ENCODE measurements at regions not wholly inside any gene's neighbourhood (a gene's known extent, or its start where the extent isn't known, plus 50 kb on each side); places are given as distances from the start of the nearest gene placed in this dataset.

DNA sequence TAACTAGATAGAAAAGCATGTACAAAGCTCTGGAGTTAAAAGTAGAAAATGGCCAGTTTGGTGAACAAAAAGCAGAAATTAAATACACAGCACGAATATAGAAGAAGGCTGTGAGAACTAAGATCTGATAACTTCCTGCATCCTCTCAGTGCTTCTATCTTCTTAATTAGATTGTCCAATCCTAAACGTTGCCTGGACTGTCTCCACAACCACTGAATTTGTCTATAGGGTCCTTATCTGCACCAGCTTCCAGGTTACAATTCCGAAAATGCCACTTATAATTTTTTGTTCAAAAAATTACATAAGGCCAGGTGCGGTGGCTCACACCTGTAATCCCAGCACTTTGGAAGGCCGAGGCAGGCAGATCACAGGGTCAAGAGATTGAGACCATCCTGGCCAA, 626.3 kb downstream of the TBL1XR1 start:
- DNase-seq (ENCODE audit: low spot score), result no peak
- TF ChIP-seq CTCF (IDR thresholded peaks at IDR 0.05; ENCODE audit: extremely low read depth, missing control alignments), result no peak

DNA sequence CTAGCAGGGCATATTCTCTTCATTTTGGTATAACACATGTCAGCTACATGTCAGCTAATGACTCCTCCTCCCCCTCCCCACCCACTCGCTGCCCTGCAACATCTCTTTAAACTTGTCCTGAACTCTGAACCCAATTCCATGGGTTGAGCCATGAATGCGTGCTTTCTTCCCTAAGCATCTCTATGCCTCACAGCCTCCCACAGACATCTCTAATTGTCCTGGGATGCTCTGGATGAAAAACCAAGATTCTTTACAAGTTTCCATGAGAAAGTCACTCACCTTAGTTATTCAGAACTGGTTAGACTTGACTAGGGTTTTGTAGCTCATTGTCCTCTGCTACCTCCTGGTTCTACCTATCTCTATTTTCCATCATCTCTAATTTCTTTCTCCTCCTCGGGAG, 629.1 kb downstream of the TBL1XR1 start:
- no peak for TF ChIP-seq CTCF (IDR thresholded peaks at IDR 0.05; ENCODE audit: extremely low read depth, missing control alignments)

GRCh38 chr3:176566757-176567156, 630.5 kb downstream of the TBL1XR1 start:
- no peak for DNase-seq (ENCODE audit: low spot score)
- TF ChIP-seq CTCF (IDR thresholded peaks at IDR 0.05; ENCODE audit: extremely low read depth, missing control alignments), result no peak

More for the DNA sequence above, 629.1 kb downstream of the TBL1XR1 start:
- no peak for DNase-seq (ENCODE audit: low spot score)

- no peak for TF ChIP-seq CTCF (IDR thresholded peaks at IDR 0.05; ENCODE audit: extremely low read depth, missing control alignments)
- no peak for DNase-seq (ENCODE audit: low spot score)
Observed at GRCh38 chr3:176562331-176562730, 635.0 kb downstream of the TBL1XR1 start.

DNA sequence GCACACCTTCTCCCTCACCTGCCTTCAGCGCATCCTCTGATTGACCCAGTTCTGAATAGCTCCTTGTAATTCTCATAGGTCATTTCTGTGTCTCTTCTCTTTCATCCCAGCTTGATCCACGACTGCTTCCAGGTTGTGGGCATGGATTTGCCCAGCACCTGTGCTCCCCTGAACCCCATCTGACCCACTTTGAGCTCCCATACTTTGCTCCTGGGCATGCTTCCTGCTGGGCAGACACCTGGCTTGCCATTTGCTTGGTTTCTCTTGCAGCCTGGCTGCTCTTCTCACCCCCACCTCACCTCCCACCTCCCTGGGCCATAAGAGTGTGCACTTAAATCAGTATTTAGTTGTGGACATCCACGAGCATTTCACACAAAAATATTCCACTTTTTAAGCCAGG, 635.5 kb downstream of the TBL1XR1 start:
- TF ChIP-seq CTCF (IDR thresholded peaks at IDR 0.05; ENCODE audit: extremely low read depth, missing control alignments), result no peak
- no peak for DNase-seq (ENCODE audit: low spot score)

- DNase-seq (ENCODE audit: low spot score), result no peak
- TF ChIP-seq CTCF (IDR thresholded peaks at IDR 0.05; ENCODE audit: extremely low read depth, missing control alignments), result no peak
Observed at GRCh38 chr3:176554791-176555654, 642.3 kb downstream of the TBL1XR1 start.

DNA sequence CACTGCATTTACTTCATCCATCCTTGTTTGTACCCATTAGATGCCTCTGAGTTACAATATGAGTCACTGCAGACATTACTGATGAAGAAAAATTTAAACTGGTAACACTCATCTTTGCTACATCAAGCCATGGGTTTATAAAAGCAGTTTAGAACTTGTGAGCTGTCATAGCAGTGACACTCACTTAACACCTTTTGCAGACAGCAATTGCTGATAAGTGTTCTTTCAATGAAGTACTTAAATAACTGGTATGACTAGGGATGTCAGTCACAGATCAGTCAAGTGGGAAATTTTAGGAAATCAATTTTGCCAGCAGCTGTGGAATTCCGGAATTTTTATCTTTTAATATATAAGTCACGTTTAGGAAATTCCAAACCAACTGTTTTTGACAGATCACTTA, 643.0 kb downstream of the TBL1XR1 start:
- TF ChIP-seq CTCF (IDR thresholded peaks at IDR 0.05; ENCODE audit: extremely low read depth, missing control alignments), result no peak
- no peak for DNase-seq (ENCODE audit: low spot score)
